HEK293 (cell line): ENCODE measurements at regions not wholly inside any gene's neighbourhood (a gene's known extent, or its start where the extent isn't known, plus 50 kb on each side); places are given as distances from the start of the nearest gene placed in this dataset.

ENCODE experiments used
- CTCF ChIA-PET: fragments of 350-600 bp; formaldehyde crosslinking; extraction: SDS; loops from one replicate; lab custom pipeline; 2021; ENCODE audit warnings: antibody characterized with exemption; lab: Yijun Ruan, JAX
- POLR2A ChIA-PET: fragments of 300-600 bp; formaldehyde crosslinking; extraction: SDS; loops from one replicate; lab custom pipeline; 2020; ENCODE audit warnings: antibody characterized with exemption, inconsistent platforms; lab: Yijun Ruan, JAX
- H3K27ac ChIP-seq: fragments of 200-500 bp; sonication (Bioruptor generic); 2 replicates; pipeline ENCODE4 v1.5.1; 2014; ENCODE audit warnings: low read depth, low read length, control low read depth, inconsistent platforms; ENCODE audit errors: extremely low read depth
- H3K36me3 ChIP-seq, 2 experiments: fragments of 200-500 bp in 1 of 2; sonication (Bioruptor generic) in 1 of 2; 1 replicate in 1 of 2; 2 replicates in 1 of 2; pipeline ENCODE4 v1.5.1; 2014 to 2017; ENCODE audit warnings: inconsistent platforms in 2 of 2, low read length in 2 of 2; ENCODE audit not compliant: control insufficient read depth in 2 of 2, insufficient read depth in 1 of 2
- H3K4me1 ChIP-seq: fragments of 200-500 bp; sonication (Bioruptor generic); 2 replicates; pipeline ENCODE4 v1.5.1; 2014; ENCODE audit warnings: mild to moderate bottlenecking, low read length, inconsistent platforms; ENCODE audit not compliant: control insufficient read depth, insufficient read depth
- H3K4me3 ChIP-seq: 2 replicates; pipeline ENCODE4 v1.5.1; 2011; ENCODE audit warnings: low read depth, mild to moderate bottlenecking, control low read depth, low read length, moderate library complexity
- H3K9me3 ChIP-seq: fragments of 200-500 bp; sonication (Bioruptor generic); 2 replicates; pipeline ENCODE4 v1.5.1; 2014; ENCODE audit warnings: low read depth, low read length, inconsistent platforms; ENCODE audit not compliant: control insufficient read depth, insufficient read depth
- EGR2 ChIP-seq: fragments of 450-650 bp; formaldehyde crosslinking; IDR thresholded peaks from 2 replicates; pipeline ENCODE4 v1.5.1; 2016; ENCODE audit warnings: low read depth, missing biosample characterization, missing genetic modification characterization
- KLF7 ChIP-seq: fragments of 450-650 bp; formaldehyde crosslinking; IDR thresholded peaks from 2 replicates; pipeline ENCODE4 v1.5.1; 2016; ENCODE audit warnings: missing biosample characterization, missing genetic modification characterization, borderline replicate concordance
- SP2 ChIP-seq: fragments of 450-650 bp; formaldehyde crosslinking; IDR thresholded peaks from 2 replicates; pipeline ENCODE4 v1.5.1; 2016; ENCODE audit warnings: missing biosample characterization, missing genetic modification characterization
- YY1 ChIP-seq: fragments of 450-650 bp; formaldehyde crosslinking; IDR thresholded peaks from 2 replicates; pipeline ENCODE4 v1.5.1; 2018; ENCODE audit warnings: missing biosample characterization, missing genetic modification characterization
- ZEB2 ChIP-seq: fragments of 450-650 bp; formaldehyde crosslinking; IDR thresholded peaks from 2 replicates; pipeline ENCODE4 v1.5.1; 2016; ENCODE audit warnings: missing biosample characterization, missing genetic modification characterization
- ZFHX2 ChIP-seq: fragments of 450-650 bp; formaldehyde crosslinking; conservative IDR thresholded peaks from 2 replicates; pipeline ENCODE4 v1.5.1; 2016; ENCODE audit warnings: missing biosample characterization, missing genetic modification characterization
- ZFP41 ChIP-seq: fragments of 450-650 bp; formaldehyde crosslinking; IDR thresholded peaks from 2 replicates; pipeline ENCODE4 v1.5.1; 2016; ENCODE audit warnings: missing biosample characterization, missing genetic modification characterization, borderline replicate concordance
- ZFP69B ChIP-seq: fragments of 450-650 bp; formaldehyde crosslinking; IDR thresholded peaks from 2 replicates; pipeline ENCODE4 v1.5.1; 2016; ENCODE audit warnings: missing biosample characterization, missing genetic modification characterization
- ZNF133 ChIP-seq: fragments of 450-650 bp; formaldehyde crosslinking; IDR thresholded peaks from 2 replicates; pipeline ENCODE4 v1.5.1; 2016; ENCODE audit warnings: missing biosample characterization, missing genetic modification characterization
- ZNF202 ChIP-seq: fragments of 450-650 bp; formaldehyde crosslinking; IDR thresholded peaks from 2 replicates; pipeline ENCODE4 v1.5.1; 2016; ENCODE audit warnings: missing biosample characterization, missing genetic modification characterization, borderline replicate concordance
- ZNF292 ChIP-seq: fragments of 450-650 bp; formaldehyde crosslinking; IDR thresholded peaks from 2 replicates; pipeline ENCODE4 v1.5.1; 2016; ENCODE audit warnings: low read depth, missing biosample characterization, missing genetic modification characterization, borderline replicate concordance
- ZNF555 ChIP-seq: fragments of 450-650 bp; formaldehyde crosslinking; conservative IDR thresholded peaks from 2 replicates; pipeline ENCODE4 v1.5.1; 2017; ENCODE audit warnings: missing biosample characterization, mild to moderate bottlenecking, missing genetic modification characterization, inconsistent platforms
- ZNF600 ChIP-seq: fragments of 450-650 bp; formaldehyde crosslinking; IDR thresholded peaks from 2 replicates; pipeline ENCODE4 v1.5.1; 2016; ENCODE audit warnings: missing biosample characterization, missing genetic modification characterization
- ZNF654 ChIP-seq: fragments of 450-650 bp; formaldehyde crosslinking; IDR thresholded peaks from 2 replicates; pipeline ENCODE4 v1.5.1; 2016; ENCODE audit warnings: low read depth, missing biosample characterization, missing genetic modification characterization
- ZNF660 ChIP-seq: fragments of 450-650 bp; IDR thresholded peaks from 2 replicates; pipeline ENCODE4 v1.5.1; 2018; ENCODE audit warnings: missing biosample characterization, mild to moderate bottlenecking, missing genetic modification characterization
- ZNF677 ChIP-seq: fragments of 450-650 bp; IDR thresholded peaks from 2 replicates; pipeline ENCODE4 v1.5.0; 2018; ENCODE audit warnings: missing biosample characterization, mild to moderate bottlenecking, missing genetic modification characterization, moderate library complexity
- ZNF76 ChIP-seq: fragments of 450-650 bp; formaldehyde crosslinking; IDR thresholded peaks from 2 replicates; pipeline ENCODE4; 2016; ENCODE audit warnings: low read depth, missing biosample characterization, missing genetic modification characterization, borderline replicate concordance
- ZNF791 ChIP-seq: fragments of 450-650 bp; formaldehyde crosslinking; IDR thresholded peaks from 2 replicates; pipeline ENCODE4 v1.5.1; 2016; ENCODE audit warnings: missing biosample characterization, missing genetic modification characterization
- TF ChIP-seq, protein P1 (sequence below): fragments of 450-650 bp; formaldehyde crosslinking; IDR thresholded peaks from 2 replicates; pipeline ENCODE4 v1.5.0; 2017; ENCODE audit warnings: missing biosample characterization, missing genetic modification characterization, borderline replicate concordance
- TF ChIP-seq, protein P2 (sequence below): fragments of 450-650 bp; IDR thresholded peaks from 2 replicates; pipeline ENCODE4 v1.5.1; 2018; ENCODE audit warnings: missing biosample characterization, missing genetic modification characterization
- TF ChIP-seq, protein P3 (sequence below): fragments of 450-650 bp; formaldehyde crosslinking; IDR thresholded peaks from 2 replicates; pipeline ENCODE4 v1.5.1; 2016; ENCODE audit warnings: missing biosample characterization, missing genetic modification characterization

DNA sequence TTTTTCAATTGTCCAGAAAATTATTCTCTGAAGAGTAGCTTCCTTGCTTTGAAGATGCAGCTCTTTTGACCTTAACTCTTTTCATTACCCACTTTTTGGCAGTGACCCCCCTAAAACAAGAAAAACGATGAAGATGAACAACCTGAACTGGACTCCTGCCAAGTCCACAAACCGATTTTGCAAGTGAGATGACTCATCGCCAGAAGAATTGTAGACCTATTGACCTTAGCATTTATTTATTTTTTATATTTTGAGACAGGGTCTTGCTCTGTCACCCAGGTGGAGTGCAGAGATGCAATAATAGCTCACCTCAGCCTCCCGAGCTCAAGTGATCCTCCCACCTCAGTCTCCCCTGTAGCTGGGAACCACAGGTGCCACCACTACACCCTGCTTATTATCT is 859.2 kb downstream of the GATA3 start:
- CTCF ChIA-PET = interaction anchor here (0.8 to 1.0 kb wide), 2 partner anchors 188 to 295 kb away, joined by 3 to 5 read pairs; no protein-coding TSS in a partner anchor
- POLR2A ChIA-PET = no interaction called here
- Histone ChIP-seq H3K9me3 (no peaks in the 10 kb centered on the region), H3K4me1 (peaks cover 3% of the 10 kb centered on the region; the same call in 1 of the 2 replicates), H3K4me3 (no peak overlapping the region), H3K36me3 (no peaks in the 10 kb centered on the region), H3K27ac (no peak overlapping the region)
- TF ChIP-seq, protein P1, sequence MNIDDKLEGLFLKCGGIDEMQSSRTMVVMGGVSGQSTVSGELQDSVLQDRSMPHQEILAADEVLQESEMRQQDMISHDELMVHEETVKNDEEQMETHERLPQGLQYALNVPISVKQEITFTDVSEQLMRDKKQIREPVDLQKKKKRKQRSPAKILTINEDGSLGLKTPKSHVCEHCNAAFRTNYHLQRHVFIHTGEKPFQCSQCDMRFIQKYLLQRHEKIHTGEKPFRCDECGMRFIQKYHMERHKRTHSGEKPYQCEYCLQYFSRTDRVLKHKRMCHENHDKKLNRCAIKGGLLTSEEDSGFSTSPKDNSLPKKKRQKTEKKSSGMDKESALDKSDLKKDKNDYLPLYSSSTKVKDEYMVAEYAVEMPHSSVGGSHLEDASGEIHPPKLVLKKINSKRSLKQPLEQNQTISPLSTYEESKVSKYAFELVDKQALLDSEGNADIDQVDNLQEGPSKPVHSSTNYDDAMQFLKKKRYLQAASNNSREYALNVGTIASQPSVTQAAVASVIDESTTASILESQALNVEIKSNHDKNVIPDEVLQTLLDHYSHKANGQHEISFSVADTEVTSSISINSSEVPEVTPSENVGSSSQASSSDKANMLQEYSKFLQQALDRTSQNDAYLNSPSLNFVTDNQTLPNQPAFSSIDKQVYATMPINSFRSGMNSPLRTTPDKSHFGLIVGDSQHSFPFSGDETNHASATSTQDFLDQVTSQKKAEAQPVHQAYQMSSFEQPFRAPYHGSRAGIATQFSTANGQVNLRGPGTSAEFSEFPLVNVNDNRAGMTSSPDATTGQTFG (tag by site-specific recombination) = no peak
- TF ChIP-seq, protein P2, sequence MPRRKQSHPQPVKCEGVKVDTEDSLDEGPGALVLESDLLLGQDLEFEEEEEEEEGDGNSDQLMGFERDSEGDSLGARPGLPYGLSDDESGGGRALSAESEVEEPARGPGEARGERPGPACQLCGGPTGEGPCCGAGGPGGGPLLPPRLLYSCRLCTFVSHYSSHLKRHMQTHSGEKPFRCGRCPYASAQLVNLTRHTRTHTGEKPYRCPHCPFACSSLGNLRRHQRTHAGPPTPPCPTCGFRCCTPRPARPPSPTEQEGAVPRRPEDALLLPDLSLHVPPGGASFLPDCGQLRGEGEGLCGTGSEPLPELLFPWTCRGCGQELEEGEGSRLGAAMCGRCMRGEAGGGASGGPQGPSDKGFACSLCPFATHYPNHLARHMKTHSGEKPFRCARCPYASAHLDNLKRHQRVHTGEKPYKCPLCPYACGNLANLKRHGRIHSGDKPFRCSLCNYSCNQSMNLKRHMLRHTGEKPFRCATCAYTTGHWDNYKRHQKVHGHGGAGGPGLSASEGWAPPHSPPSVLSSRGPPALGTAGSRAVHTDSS (tag by site-specific recombination) = no peak
- TF ChIP-seq ZFP41 = no peak
- no peak for TF ChIP-seq ZNF660 (tag by site-specific recombination)
- no peak for TF ChIP-seq KLF7 (tag by site-specific recombination)
- TF ChIP-seq, protein P3, sequence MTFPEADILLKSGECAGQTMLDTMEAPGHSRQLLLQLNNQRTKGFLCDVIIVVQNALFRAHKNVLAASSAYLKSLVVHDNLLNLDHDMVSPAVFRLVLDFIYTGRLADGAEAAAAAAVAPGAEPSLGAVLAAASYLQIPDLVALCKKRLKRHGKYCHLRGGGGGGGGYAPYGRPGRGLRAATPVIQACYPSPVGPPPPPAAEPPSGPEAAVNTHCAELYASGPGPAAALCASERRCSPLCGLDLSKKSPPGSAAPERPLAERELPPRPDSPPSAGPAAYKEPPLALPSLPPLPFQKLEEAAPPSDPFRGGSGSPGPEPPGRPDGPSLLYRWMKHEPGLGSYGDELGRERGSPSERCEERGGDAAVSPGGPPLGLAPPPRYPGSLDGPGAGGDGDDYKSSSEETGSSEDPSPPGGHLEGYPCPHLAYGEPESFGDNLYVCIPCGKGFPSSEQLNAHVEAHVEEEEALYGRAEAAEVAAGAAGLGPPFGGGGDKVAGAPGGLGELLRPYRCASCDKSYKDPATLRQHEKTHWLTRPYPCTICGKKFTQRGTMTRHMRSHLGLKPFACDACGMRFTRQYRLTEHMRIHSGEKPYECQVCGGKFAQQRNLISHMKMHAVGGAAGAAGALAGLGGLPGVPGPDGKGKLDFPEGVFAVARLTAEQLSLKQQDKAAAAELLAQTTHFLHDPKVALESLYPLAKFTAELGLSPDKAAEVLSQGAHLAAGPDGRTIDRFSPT = no peak
- no peak for TF ChIP-seq SP2 (tag by site-specific recombination)
- TF ChIP-seq ZNF76 (tag by site-specific recombination) = no peak
- no peak for TF ChIP-seq ZFP69B (tag by site-specific recombination)
- TF ChIP-seq ZNF600 (tag by site-specific recombination) = no peak
- no peak for TF ChIP-seq YY1 (tag by site-specific recombination)
- no peak for TF ChIP-seq ZNF292 (tag by site-specific recombination)
- TF ChIP-seq ZNF677 = no peak
- no peak for TF ChIP-seq ZNF791 (tag by site-specific recombination)
- no peak for TF ChIP-seq ZNF133 (tag by site-specific recombination)
- TF ChIP-seq ZNF654 (tag by site-specific recombination) = no peak
- TF ChIP-seq EGR2 (tag by site-specific recombination) = no peak
- no peak for TF ChIP-seq ZNF555 (tag by site-specific recombination)
- TF ChIP-seq ZEB2 = no peak
- no peak for TF ChIP-seq ZFHX2
- TF ChIP-seq, all 188 proteins: peak for 0

DNA sequence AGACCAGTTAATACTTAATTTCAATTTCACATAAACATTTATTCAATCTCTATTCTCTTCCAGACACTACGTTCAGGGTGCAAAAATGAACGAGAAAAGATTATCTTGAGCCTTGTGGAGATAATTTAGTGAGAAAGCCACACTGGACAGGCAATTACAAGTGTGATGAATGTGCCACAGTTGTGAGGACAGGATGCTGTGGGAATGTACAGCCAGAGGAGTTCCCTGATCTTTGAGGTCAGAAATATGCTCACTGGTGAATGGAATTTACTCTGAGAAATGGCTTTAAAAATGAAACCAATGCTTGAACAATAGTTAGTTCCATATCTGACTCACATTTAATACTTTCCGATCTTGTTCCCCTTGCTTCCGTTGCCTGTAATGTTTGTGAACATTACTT is 864.8 kb downstream of the GATA3 start:
- ChIA-PET CTCF (no interaction called here), POLR2A (no interaction called here)
- no peaks in the 10 kb centered on the region for H3K9me3 ChIP-seq
- no peaks in the 10 kb centered on the region for H3K4me1 ChIP-seq
- no peak for TF ChIP-seq ZNF202 (tag by site-specific recombination)
- H3K36me3 ChIP-seq = no peaks in the 10 kb centered on the region
- H3K4me3 ChIP-seq = no peak overlapping the region
- no peak overlapping the region for H3K27ac ChIP-seq
